H1 (cell line): ENCODE measurements at regions not wholly inside any gene's neighbourhood (a gene's known extent, or its start where the extent isn't known, plus 50 kb on each side); places are given as distances from the start of the nearest gene placed in this dataset.

Source experiments
- CTCF ChIP-seq, 3 experiments: IDR thresholded peaks; 1 replicate in 2 of 3; 2 replicates in 1 of 3; pipeline versions ENCODE4 v1.5.1 to v1.6.1; 2011; ENCODE audit warnings: low read length in 3 of 3, mild to moderate bottlenecking in 3 of 3, inconsistent platforms in 2 of 3, low read depth in 1 of 3, moderate library complexity in 1 of 3; ENCODE audit not compliant: insufficient read depth in 1 of 3; ENCODE audit errors: control extremely low read depth in 1 of 3
- EZH2 ChIP-seq: fragments of 200-600 bp; sonication (generic); IDR thresholded peaks from 2 replicates; pipeline ENCODE4 v1.7.1; 2012; ENCODE audit warnings: low read depth, mild to moderate bottlenecking, moderate library complexity, low read length, inconsistent platforms; ENCODE audit not compliant: severe bottlenecking
- GABPA ChIP-seq: IDR thresholded peaks from 2 replicates; pipeline ENCODE4 v1.6.1; 2011; ENCODE audit warnings: mild to moderate bottlenecking, low read length, moderate library complexity, borderline replicate concordance; ENCODE audit not compliant: insufficient read depth
- JUN ChIP-seq: IDR thresholded peaks from 2 replicates; pipeline ENCODE4 v1.6.1; 2011; ENCODE audit warnings: low read depth, mild to moderate bottlenecking, improper control_type of control experiment, low read length
- MAFK ChIP-seq: IDR thresholded peaks from 2 replicates; pipeline ENCODE4 v1.6.1; 2012; ENCODE audit warnings: low read depth, mild to moderate bottlenecking, improper control_type of control experiment, low read length
- POLR2A ChIP-seq, 2 experiments: IDR thresholded peaks; 1 replicate in 1 of 2; 2 replicates in 1 of 2; pipeline ENCODE4 v1.6.1; 2011; ENCODE audit warnings: low read depth in 2 of 2, low read length in 2 of 2, mild to moderate bottlenecking in 2 of 2; ENCODE audit errors: control extremely low read depth in 1 of 2
- POLR2AphosphoS5 ChIP-seq: IDR thresholded peaks from 2 replicates; pipeline ENCODE4 v1.6.1; 2011; ENCODE audit warnings: low read depth, low read length
- RNF2 ChIP-seq: fragments of 200-900, 300-1000 bp; sonication (generic); IDR thresholded peaks from 2 replicates; pipeline ENCODE4 v1.7.1; 2016; ENCODE audit warnings: borderline replicate concordance, low read depth, mild to moderate bottlenecking, antibody characterized with exemption, low read length; ENCODE audit not compliant: poor library complexity, severe bottlenecking; ENCODE audit errors: missing control alignments
- SIN3A ChIP-seq, 2 experiments: IDR thresholded peaks in 1 of 2; conservative IDR thresholded peaks in 1 of 2; 2 replicates each; pipeline ENCODE4 v1.6.1; 2011 to 2012; ENCODE audit warnings: low read length in 2 of 2, improper control_type of control experiment in 1 of 2, low read depth in 1 of 2, mild to moderate bottlenecking in 1 of 2
- TCF12 ChIP-seq: IDR thresholded peaks from 2 replicates; pipeline ENCODE4 v1.6.1; 2011; ENCODE audit warnings: low read depth, mild to moderate bottlenecking, low read length
- TF ChIP-seq, protein P1 (sequence below): IDR thresholded peaks from 2 replicates; pipeline ENCODE4 v1.6.1; 2012; ENCODE audit warnings: inconsistent platforms

- TF ChIP-seq EZH2 (no peak), CTCF (IDR thresholded peaks at IDR 0.05; ENCODE audit: control extremely low read depth in 1 of 3, insufficient read depth in 1 of 3, low read depth in 1 of 3, low read length in 3 of 3) (no peak), GABPA (no peak), POLR2A (IDR thresholded peaks at IDR 0.05; ENCODE audit: control extremely low read depth in 1 of 2, low read depth in 2 of 2, low read length in 2 of 2) (no peak), RNF2 (no peak), MAFK (no peak), SIN3A (conservative IDR thresholded peaks at IDR 0.05 in 1 of 2, IDR thresholded peaks at IDR 0.05 in 1 of 2; ENCODE audit: low read depth in 1 of 2, low read length in 2 of 2) (no peak), JUN (no peak), POLR2AphosphoS5 (no peak), TCF12 (no peak)
- TF ChIP-seq, protein P1, sequence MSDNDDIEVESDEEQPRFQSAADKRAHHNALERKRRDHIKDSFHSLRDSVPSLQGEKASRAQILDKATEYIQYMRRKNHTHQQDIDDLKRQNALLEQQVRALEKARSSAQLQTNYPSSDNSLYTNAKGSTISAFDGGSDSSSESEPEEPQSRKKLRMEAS = no peak
Observed at GRCh38 chr10:62885684-62886461, 69.7 kb upstream of the EGR2 start.
